Hepatocyte (in vitro differentiated cells): ENCODE measurements at regions not wholly inside any gene's neighbourhood (a gene's known extent, or its start where the extent isn't known, plus 50 kb on each side); places are given as distances from the start of the nearest gene placed in this dataset.
A peak's percentile ranks its signal among the peaks of the same experiment; 100 is the strongest.

Experiments used
- DNase-seq: peaks from one replicate; pipeline ENCODE4 v3.0.0-alpha.2; 2016; ENCODE audit warnings: low spot score
- H2AFZ ChIP-seq: fragments of 200-600 bp; sonication (generic); 2 replicates; pipeline ENCODE4 v1.6.0; 2016; ENCODE audit warnings: antibody characterized with exemption, mild to moderate bottlenecking
- H3K27ac ChIP-seq: fragments of 200-600 bp; sonication (generic); 2 replicates; pipeline ENCODE4 v1.5.1; 2016; ENCODE audit warnings: mild to moderate bottlenecking
- H3K27me3 ChIP-seq: fragments of 200-600 bp; sonication (generic); 2 replicates; pipeline ENCODE4 v1.6.1; 2016
- H3K36me3 ChIP-seq: fragments of 200-600 bp; sonication (generic); replicated peaks from 2 replicates; pipeline ENCODE4 v1.5.1; 2016; ENCODE audit warnings: low read depth; ENCODE audit not compliant: insufficient read depth
- H3K4me1 ChIP-seq: fragments of 200-600 bp; sonication (generic); 2 replicates; pipeline ENCODE4 v1.5.1; 2016; ENCODE audit warnings: mild to moderate bottlenecking, moderate library complexity; ENCODE audit not compliant: insufficient read depth
- H3K4me2 ChIP-seq: fragments of 200-600 bp; sonication (generic); 2 replicates; pipeline ENCODE4 v1.6.0; 2016
- H3K4me3 ChIP-seq: fragments of 200-600 bp; sonication (generic); 2 replicates; pipeline ENCODE4 v1.5.1; 2016; ENCODE audit warnings: mild to moderate bottlenecking
- H3K79me2 ChIP-seq: fragments of 200-600 bp; sonication (generic); 2 replicates; pipeline ENCODE4 v1.6.0; 2017; ENCODE audit warnings: mild to moderate bottlenecking
- H3K9me2 ChIP-seq: fragments of 200-600 bp; sonication (generic); replicated peaks from 2 replicates; pipeline ENCODE4 v1.6.0; 2017; ENCODE audit warnings: mild to moderate bottlenecking; ENCODE audit not compliant: insufficient read depth
- H3K9me3 ChIP-seq: fragments of 200-600 bp; sonication (generic); 2 replicates; pipeline ENCODE4 v1.5.1; 2016; ENCODE audit warnings: low read depth, mild to moderate bottlenecking
- H4K20me1 ChIP-seq: fragments of 200-600 bp; sonication (generic); 2 replicates; pipeline ENCODE4 v1.6.0; 2016; ENCODE audit warnings: mild to moderate bottlenecking; ENCODE audit not compliant: insufficient read depth, poor library complexity, severe bottlenecking
- CTCF ChIP-seq: fragments of 200-600 bp; sonication (generic); IDR thresholded peaks from 2 replicates; pipeline ENCODE4 v1.5.1; 2016; ENCODE audit warnings: antibody characterized with exemption, mild to moderate bottlenecking; ENCODE audit not compliant: poor library complexity
- EZH2 ChIP-seq: fragments of 200-600 bp; sonication (generic); IDR thresholded peaks from 2 replicates; pipeline ENCODE4 v1.6.1; 2016; ENCODE audit warnings: antibody characterized with exemption, mild to moderate bottlenecking, borderline replicate concordance
- EZH2phosphoT487 ChIP-seq: fragments of 200-600 bp; sonication (generic); IDR thresholded peaks from one replicate; pipeline ENCODE4 v1.6.1; 2018; ENCODE audit warnings: antibody characterized with exemption, mild to moderate bottlenecking, low read depth, moderate library complexity; ENCODE audit not compliant: unreplicated experiment, severe bottlenecking
- WGBS: methylation state at CpG from one replicate; pipeline ENCODE4 v1.1.6; 2016; ENCODE audit warnings: low lambda C conversion rate; ENCODE audit errors: missing lambda C conversion rate; 5-methylcytosine and 5-hydroxymethylcytosine counted together

- H3K36me3 ChIP-seq: no peaks in the 10 kb centered on the region
- H3K4me2 ChIP-seq: no peak overlapping the region
- no peak overlapping the region for H3K27ac ChIP-seq
- TF ChIP-seq CTCF (no peak), EZH2 (no peak), EZH2phosphoT487 (no peak)
- no peak overlapping the region for H3K4me3 ChIP-seq
- no peak for DNase-seq
- H3K27me3 ChIP-seq: no peaks in the 10 kb centered on the region
- no peaks in the 10 kb centered on the region for H4K20me1 ChIP-seq
- H3K9me2 ChIP-seq: no peaks in the 10 kb centered on the region
- no peaks in the 10 kb centered on the region for H3K79me2 ChIP-seq
- 75% methylated on average over 9 of the region's 9 CpGs for WGBS
- H3K9me3 ChIP-seq: no peaks in the 10 kb centered on the region
- H3K4me1 ChIP-seq: peaks cover 20% of the 10 kb centered on the region
- no peak overlapping the region for H2AFZ ChIP-seq
Observed at GRCh38 chr10:78549140-78549935, 515.7 kb downstream of the RPS24 start.

GRCh38 chr10:78550090-78550489 lies 516.4 kb downstream of the RPS24 start:
- no peak overlapping the region for H2AFZ ChIP-seq
- H3K79me2 ChIP-seq: no peaks in the 10 kb centered on the region
- H3K4me1 ChIP-seq: peaks cover 12% of the 10 kb centered on the region
- no peaks in the 10 kb centered on the region for H3K36me3 ChIP-seq
- peak overlapping the region; percentile 11 for H3K27ac ChIP-seq
- H3K9me2 ChIP-seq: no peaks in the 10 kb centered on the region
- H3K9me3 ChIP-seq: no peaks in the 10 kb centered on the region
- no peak overlapping the region for H3K4me2 ChIP-seq
- no peaks in the 10 kb centered on the region for H3K27me3 ChIP-seq
- TF ChIP-seq EZH2 (no peak), CTCF (no peak), EZH2phosphoT487 (no peak)
- 82% methylated on average over 4 of the region's 4 CpGs for WGBS
- DNase-seq: no peak
- H3K4me3 ChIP-seq: no peak overlapping the region
- no peaks in the 10 kb centered on the region for H4K20me1 ChIP-seq

GRCh38 chr10:78550716-78551115 lies 517.1 kb downstream of the RPS24 start:
- Histone ChIP-seq H3K9me3 (no peaks in the 10 kb centered on the region), H3K4me2 (no peak overlapping the region), H3K27me3 (no peaks in the 10 kb centered on the region), H2AFZ (no peak overlapping the region), H3K27ac (no peak overlapping the region), H3K4me1 (peaks cover 12% of the 10 kb centered on the region), H4K20me1 (no peaks in the 10 kb centered on the region), H3K79me2 (no peaks in the 10 kb centered on the region), H3K36me3 (no peaks in the 10 kb centered on the region), H3K9me2 (no peaks in the 10 kb centered on the region), H3K4me3 (no peak overlapping the region)
- no peak for DNase-seq
- TF ChIP-seq EZH2phosphoT487 (no peak), EZH2 (no peak), CTCF (no peak)
- WGBS: 86% methylated on average over 4 of the region's 4 CpGs
